CD4-positive, alpha-beta T cell treated with Interleukin-4 for 1 hour (primary cell): ENCODE measurements at regions not wholly inside any gene's neighbourhood (a gene's known extent, or its start where the extent isn't known, plus 50 kb on each side); places are given as distances from the start of the nearest gene placed in this dataset.

Experiments used
- DNase-seq, 2 donors: peaks; one replicate each; pipeline ENCODE4 v3.0.0-alpha.2; 2020 to 2022

- no peak for DNase-seq
Measured at GRCh38 chr4:111187108-111187507, 564.2 kb upstream of the PITX2 start.

- DNase-seq: no peak
Measured at GRCh38 chr4:111198446-111198845, 575.6 kb upstream of the PITX2 start.

GRCh38 chr4:111204797-111205196 lies 581.9 kb upstream of the PITX2 start:
- DNase-seq: no peak

- no peak for DNase-seq
Measured at GRCh38 chr4:111208970-111209369, 586.1 kb upstream of the PITX2 start.

- no peak for DNase-seq
Measured at GRCh38 chr4:111209706-111210105, 586.8 kb upstream of the PITX2 start.

GRCh38 chr4:111210595-111210994 lies 587.7 kb upstream of the PITX2 start:
- no peak for DNase-seq

GRCh38 chr4:111213531-111213930 lies 590.7 kb upstream of the PITX2 start:
- DNase-seq: no peak

GRCh38 chr4:111214371-111214770 lies 591.5 kb upstream of the PITX2 start:
- no peak for DNase-seq

- no peak for DNase-seq
Measured at GRCh38 chr4:111215755-111216154, 592.9 kb upstream of the PITX2 start.

- no peak for DNase-seq
Measured at GRCh38 chr4:111216791-111217190, 593.9 kb upstream of the PITX2 start.

GRCh38 chr4:111221371-111221770 lies 598.5 kb upstream of the PITX2 start:
- DNase-seq: no peak

GRCh38 chr4:111228396-111228795 lies 605.5 kb upstream of the PITX2 start:
- DNase-seq: no peak

GRCh38 chr4:111228874-111229273 lies 606.0 kb upstream of the PITX2 start:
- no peak for DNase-seq

- no peak for DNase-seq
Measured at GRCh38 chr4:111230265-111230664, 607.4 kb upstream of the PITX2 start.

GRCh38 chr4:111231281-111231680 lies 608.4 kb upstream of the PITX2 start:
- DNase-seq: no peak

GRCh38 chr4:111234939-111235338 lies 612.1 kb upstream of the PITX2 start:
- no peak for DNase-seq

- no peak for DNase-seq
Measured at GRCh38 chr4:111263836-111264235, 641.0 kb upstream of the PITX2 start.

GRCh38 chr4:111266937-111267336 lies 644.1 kb upstream of the PITX2 start:
- no peak for DNase-seq

- no peak for DNase-seq
Measured at GRCh38 chr4:111267786-111268185, 644.9 kb upstream of the PITX2 start.

GRCh38 chr4:111268769-111269414 lies 646.0 kb upstream of the PITX2 start:
- DNase-seq: no peak

GRCh38 chr4:111269439-111269838 lies 646.6 kb upstream of the PITX2 start:
- no peak for DNase-seq

- no peak for DNase-seq
Measured at GRCh38 chr4:111274060-111274459, 651.2 kb upstream of the PITX2 start.

GRCh38 chr4:111274486-111274885 lies 651.6 kb upstream of the PITX2 start:
- DNase-seq: no peak

- DNase-seq: no peak
Measured at GRCh38 chr4:111281219-111281618, 658.3 kb upstream of the PITX2 start.

- no peak for DNase-seq
Measured at GRCh38 chr4:111282035-111282434, 659.2 kb upstream of the PITX2 start.
